GM12873 (cell line): ENCODE measurements at regions not wholly inside any gene's neighbourhood (a gene's known extent, or its start where the extent isn't known, plus 50 kb on each side); places are given as distances from the start of the nearest gene placed in this dataset.

Source experiments
- TF ChIP-seq, protein P1 (sequence below): IDR thresholded peaks from 2 replicates; pipeline ENCODE4 v1.5.1; 2012; ENCODE audit warnings: low read depth, mild to moderate bottlenecking, moderate library complexity, low read length, control low read depth; ENCODE audit not compliant: insufficient read depth; ENCODE audit errors: missing control alignments

GRCh38 chr4:30939684-30940083, 219.5 kb downstream of the PCDH7 start:
- TF ChIP-seq, protein P1, sequence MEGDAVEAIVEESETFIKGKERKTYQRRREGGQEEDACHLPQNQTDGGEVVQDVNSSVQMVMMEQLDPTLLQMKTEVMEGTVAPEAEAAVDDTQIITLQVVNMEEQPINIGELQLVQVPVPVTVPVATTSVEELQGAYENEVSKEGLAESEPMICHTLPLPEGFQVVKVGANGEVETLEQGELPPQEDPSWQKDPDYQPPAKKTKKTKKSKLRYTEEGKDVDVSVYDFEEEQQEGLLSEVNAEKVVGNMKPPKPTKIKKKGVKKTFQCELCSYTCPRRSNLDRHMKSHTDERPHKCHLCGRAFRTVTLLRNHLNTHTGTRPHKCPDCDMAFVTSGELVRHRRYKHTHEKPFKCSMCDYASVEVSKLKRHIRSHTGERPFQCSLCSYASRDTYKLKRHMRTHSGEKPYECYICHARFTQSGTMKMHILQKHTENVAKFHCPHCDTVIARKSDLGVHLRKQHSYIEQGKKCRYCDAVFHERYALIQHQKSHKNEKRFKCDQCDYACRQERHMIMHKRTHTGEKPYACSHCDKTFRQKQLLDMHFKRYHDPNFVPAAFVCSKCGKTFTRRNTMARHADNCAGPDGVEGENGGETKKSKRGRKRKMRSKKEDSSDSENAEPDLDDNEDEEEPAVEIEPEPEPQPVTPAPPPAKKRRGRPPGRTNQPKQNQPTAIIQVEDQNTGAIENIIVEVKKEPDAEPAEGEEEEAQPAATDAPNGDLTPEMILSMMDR, result no peak

DNA sequence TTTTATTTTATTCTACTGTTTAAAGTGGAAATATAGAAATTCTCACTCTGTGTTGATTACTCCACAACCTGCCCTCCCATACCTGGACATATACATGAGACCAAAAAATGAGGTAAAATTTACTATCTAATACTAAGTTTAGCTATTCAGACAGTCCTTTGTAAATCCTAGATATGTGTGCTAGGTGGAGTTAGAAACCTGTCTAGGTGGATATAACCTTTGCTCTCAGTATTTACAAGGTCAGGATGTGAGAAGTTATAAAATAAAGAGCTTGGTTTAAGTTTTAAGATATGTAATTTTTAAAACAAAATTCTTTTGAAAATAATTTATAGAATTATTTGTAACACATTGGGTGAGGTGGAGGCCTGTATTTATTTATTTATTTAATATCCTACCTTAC, 221.5 kb downstream of the PCDH7 start:
- TF ChIP-seq, protein P1, result no peak

- TF ChIP-seq, protein P1, result no peak
These were observed 223.2 kb downstream of the PCDH7 start for GRCh38 chr4:30943356-30943755.

DNA sequence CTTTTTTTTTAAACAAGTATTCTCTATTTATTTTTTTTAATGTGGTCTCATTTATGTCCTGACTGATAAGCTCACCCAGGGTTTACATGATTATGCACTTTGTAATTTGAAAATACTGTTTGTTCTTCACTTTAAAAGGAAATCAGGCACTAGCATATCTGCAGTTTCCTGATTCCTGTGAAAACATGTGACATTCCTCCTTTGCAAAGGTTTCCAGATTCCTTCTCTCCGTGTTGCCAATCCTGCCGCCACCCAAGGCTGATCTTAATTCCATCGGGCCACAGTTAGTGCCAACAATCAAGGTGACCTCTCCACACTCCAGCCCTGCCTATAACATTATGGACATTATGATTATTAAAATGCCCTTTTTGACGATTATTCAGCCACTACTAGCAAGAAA, 225.4 kb downstream of the PCDH7 start:
- TF ChIP-seq, protein P1, result no peak

- TF ChIP-seq, protein P1, result no peak
These were observed 226.1 kb downstream of the PCDH7 start for GRCh38 chr4:30946288-30946687.

- TF ChIP-seq, protein P1, result no peak
These were observed 228.5 kb downstream of the PCDH7 start for GRCh38 chr4:30948653-30949052.

- TF ChIP-seq, protein P1, result no peak
These were observed 230.6 kb downstream of the PCDH7 start for GRCh38 chr4:30950737-30951136.
